ENCODE measurements at regions not wholly inside any gene's neighbourhood (a gene's known extent, or its start where the extent isn't known, plus 50 kb on each side); places are given as distances from the start of the nearest gene placed in this dataset.

- no peak for TF ChIP-seq CTCF (conservative IDR thresholded peaks at IDR 0.05; ENCODE audit: low read depth, low read length)
- no peak for TF ChIP-seq EZH2 (IDR thresholded peaks at IDR 0.05; ENCODE audit: low read length, unreplicated experiment)
Observed at GRCh38 chr5:124825250-124825982, 79.0 kb upstream of the ZNF608 start.
